Gastroesophageal sphincter (tissue), 4 donors: ENCODE measurements at regions not wholly inside any gene's neighbourhood (a gene's known extent, or its start where the extent isn't known, plus 50 kb on each side); places are given as distances from the start of the nearest gene placed in this dataset.

Source experiments
- ATAC-seq: fragments of 150-250 bp; one replicate; pipeline ENCODE4 v1.9.1; 2016; ENCODE audit warnings: mild to moderate bottlenecking, moderate library complexity
- H3K27ac ChIP-seq, 4 donors: fragments of 200-600 bp; sonication (generic) in 3 of 4; 1 replicate in 3 of 4; 2 replicates in 1 of 4; pipeline ENCODE4 v1.5.1; 2016 to 2019
- H3K27me3 ChIP-seq: fragments of 200-600 bp; sonication (generic); one replicate; pipeline ENCODE4 v1.5.1; 2019
- H3K36me3 ChIP-seq, 2 donors: fragments of 200-600 bp; sonication (generic); one replicate each; pipeline ENCODE4 v1.5.1; 2019; ENCODE audit warnings: control low read depth in 1 of 2
- H3K4me1 ChIP-seq, 3 donors: fragments of 200-600 bp; sonication (generic); 1 replicate in 2 of 3; 2 replicates in 1 of 3; pipeline ENCODE4 v1.5.1; 2016 to 2019; ENCODE audit warnings: control low read depth in 2 of 3
- H3K4me3 ChIP-seq, 2 donors: fragments of 200-600 bp; sonication (generic); one replicate each; pipeline ENCODE4 v1.5.1; 2019; ENCODE audit warnings: mild to moderate bottlenecking in 1 of 2, moderate library complexity in 1 of 2
- H3K9me3 ChIP-seq, 3 donors: fragments of 200-600 bp; sonication (generic); one replicate each; pipeline ENCODE4 v1.5.1; 2017 to 2019; ENCODE audit warnings: control low read depth in 2 of 3
- EP300 ChIP-seq: sonication (generic); formaldehyde crosslinking; IDR thresholded peaks from one replicate; pipeline ENCODE4 v1.6.1; 2017; ENCODE audit warnings: antibody characterized with exemption, mild to moderate bottlenecking
- POLR2A ChIP-seq, 2 donors: fragments of 450-650 bp; IDR thresholded peaks; one replicate each; pipeline ENCODE4 v1.6.1; 2017; ENCODE audit warnings: antibody characterized with exemption in 2 of 2, mild to moderate bottlenecking in 2 of 2, moderate library complexity in 1 of 2
- POLR2AphosphoS5 ChIP-seq: sonication (generic); formaldehyde crosslinking; IDR thresholded peaks from one replicate; pipeline ENCODE4 v1.6.1; 2017; ENCODE audit warnings: antibody characterized with exemption
- WGBS, 2 donors: methylation state at CpG; one replicate each; pipeline ENCODE4 v1.1.5; 2018; ENCODE audit warnings: low coverage in 1 of 2; 5-methylcytosine and 5-hydroxymethylcytosine counted together
- TF ChIP-seq, protein P1 (sequence below), 4 experiments: fragments of 200-600 bp in 2 of 4; fragments of 450-650 bp in 2 of 4; sonication (generic) in 1 of 4; IDR thresholded peaks; one replicate each; pipeline ENCODE4 v1.5.1; 2017 to 2019; ENCODE audit warnings: antibody characterized with exemption in 4 of 4, mild to moderate bottlenecking in 2 of 4, moderate library complexity in 2 of 4

DNA sequence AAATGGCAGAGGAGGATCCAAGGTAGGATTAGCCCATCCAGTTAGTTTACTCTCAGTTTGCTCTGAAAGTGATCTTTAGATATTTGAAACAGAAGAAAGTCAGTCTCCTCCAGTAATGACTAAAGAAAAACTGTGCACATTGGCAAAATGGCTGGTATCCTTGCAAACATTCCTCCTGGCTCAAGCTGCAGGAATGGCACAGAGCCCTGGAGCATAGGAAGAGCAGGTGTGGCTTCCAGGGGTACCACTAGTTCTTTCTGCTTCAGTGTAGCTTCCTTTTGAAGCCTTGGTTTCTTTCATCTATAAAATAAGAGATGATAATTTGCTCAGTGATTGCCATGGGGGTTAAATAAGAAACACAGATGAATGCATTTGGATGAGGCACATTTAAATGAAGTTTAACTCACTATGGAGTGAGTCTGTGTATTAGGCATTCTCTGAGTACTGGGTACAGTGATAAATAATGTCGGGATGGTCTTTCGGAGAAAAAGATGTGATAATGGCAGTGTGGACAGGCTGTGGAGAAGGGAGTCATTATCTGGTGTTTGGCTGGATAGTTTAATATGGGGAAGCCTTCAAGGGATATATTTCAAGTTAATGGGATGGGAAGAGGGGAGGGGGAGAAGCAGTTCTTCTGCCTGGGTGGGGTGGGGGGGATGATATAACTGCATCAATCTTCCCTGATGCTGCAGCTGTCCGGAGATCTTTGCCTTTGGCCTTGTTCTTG is 217.3 kb upstream of the KLF4 start:
- Histone ChIP-seq H3K9me3 (no peaks in the 10 kb centered on the region), H3K4me1 (no peaks in the 10 kb centered on the region), H3K27me3 (no peaks in the 10 kb centered on the region), H3K36me3 (no peaks in the 10 kb centered on the region), H3K27ac (no peak overlapping the region), H3K4me3 (no peak overlapping the region)
- ATAC-seq = no peak
- 52 to 83% methylated on average over 3 of the region's 3 CpGs for WGBS, 2 donors
- TF ChIP-seq EP300 (no peak), POLR2AphosphoS5 (no peak), POLR2A (IDR thresholded peaks at IDR 0.05) (no peak)
- TF ChIP-seq, protein P1, sequence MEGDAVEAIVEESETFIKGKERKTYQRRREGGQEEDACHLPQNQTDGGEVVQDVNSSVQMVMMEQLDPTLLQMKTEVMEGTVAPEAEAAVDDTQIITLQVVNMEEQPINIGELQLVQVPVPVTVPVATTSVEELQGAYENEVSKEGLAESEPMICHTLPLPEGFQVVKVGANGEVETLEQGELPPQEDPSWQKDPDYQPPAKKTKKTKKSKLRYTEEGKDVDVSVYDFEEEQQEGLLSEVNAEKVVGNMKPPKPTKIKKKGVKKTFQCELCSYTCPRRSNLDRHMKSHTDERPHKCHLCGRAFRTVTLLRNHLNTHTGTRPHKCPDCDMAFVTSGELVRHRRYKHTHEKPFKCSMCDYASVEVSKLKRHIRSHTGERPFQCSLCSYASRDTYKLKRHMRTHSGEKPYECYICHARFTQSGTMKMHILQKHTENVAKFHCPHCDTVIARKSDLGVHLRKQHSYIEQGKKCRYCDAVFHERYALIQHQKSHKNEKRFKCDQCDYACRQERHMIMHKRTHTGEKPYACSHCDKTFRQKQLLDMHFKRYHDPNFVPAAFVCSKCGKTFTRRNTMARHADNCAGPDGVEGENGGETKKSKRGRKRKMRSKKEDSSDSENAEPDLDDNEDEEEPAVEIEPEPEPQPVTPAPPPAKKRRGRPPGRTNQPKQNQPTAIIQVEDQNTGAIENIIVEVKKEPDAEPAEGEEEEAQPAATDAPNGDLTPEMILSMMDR (IDR thresholded peaks at IDR 0.05) = no peak

DNA sequence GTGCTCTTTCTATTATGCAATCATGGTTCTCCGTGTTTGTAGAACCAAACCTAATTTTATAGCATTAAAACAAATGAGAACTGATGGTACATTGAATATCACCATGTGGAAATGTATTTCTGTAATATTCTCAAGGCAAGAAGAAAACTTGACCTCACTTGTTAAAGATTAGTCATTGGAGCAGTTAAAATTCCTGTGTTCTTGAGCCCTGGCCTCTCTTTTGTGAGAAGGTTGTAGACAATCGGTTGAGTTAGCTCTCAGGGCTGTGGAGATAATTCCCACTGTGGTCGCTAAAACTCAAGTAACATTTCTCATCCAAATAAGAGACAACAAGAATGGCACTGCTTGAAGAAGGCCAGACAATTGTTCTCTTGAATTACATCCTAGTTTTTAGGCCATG is 216.0 kb upstream of the KLF4 start:
- ATAC-seq = no peak

DNA sequence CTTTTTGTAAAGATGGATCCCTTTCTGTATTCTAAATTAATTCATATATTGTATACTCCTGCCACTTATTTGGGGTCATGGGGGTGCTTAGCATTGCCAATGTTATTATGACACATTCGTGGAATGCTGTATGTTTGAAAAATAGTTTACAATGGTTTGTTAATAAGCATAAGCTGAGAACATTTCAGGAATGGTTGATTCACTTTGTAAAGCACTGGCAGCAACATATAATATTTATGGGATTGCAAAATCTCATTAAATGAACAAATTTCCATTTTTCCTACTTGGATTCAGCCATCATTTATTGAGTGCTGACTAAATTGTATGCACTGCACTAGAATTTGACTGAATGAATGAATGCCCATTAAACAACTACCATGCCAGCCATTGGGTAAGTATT is 215.2 kb upstream of the KLF4 start:
- Histone ChIP-seq H3K4me1 (no peaks in the 10 kb centered on the region), H3K9me3 (no peaks in the 10 kb centered on the region), H3K36me3 (no peaks in the 10 kb centered on the region), H3K27me3 (no peaks in the 10 kb centered on the region), H3K4me3 (no peak overlapping the region), H3K27ac (no peak overlapping the region)
- ATAC-seq = no peak
- TF ChIP-seq EP300 (no peak), POLR2A (IDR thresholded peaks at IDR 0.05) (no peak), POLR2AphosphoS5 (no peak)
- TF ChIP-seq, protein P1 (IDR thresholded peaks at IDR 0.05) = no peak
- 63 to 75% methylated on average over 1 of the region's 1 CpG for WGBS, 2 donors

More for the DNA sequence above, 216.0 kb upstream of the KLF4 start:
- H3K36me3 ChIP-seq = no peaks in the 10 kb centered on the region
- H3K27ac ChIP-seq = no peak overlapping the region
- no peak for TF ChIP-seq POLR2AphosphoS5
- no peak for TF ChIP-seq EP300
- TF ChIP-seq, protein P1 (IDR thresholded peaks at IDR 0.05) = no peak
- TF ChIP-seq POLR2A (IDR thresholded peaks at IDR 0.05) = no peak
- no peaks in the 10 kb centered on the region for H3K4me1 ChIP-seq
- no peaks in the 10 kb centered on the region for H3K27me3 ChIP-seq
- H3K9me3 ChIP-seq = no peaks in the 10 kb centered on the region
- WGBS, 2 donors = 85 to 86% methylated on average over 3 of the region's 3 CpGs
- H3K4me3 ChIP-seq = no peak overlapping the region

DNA sequence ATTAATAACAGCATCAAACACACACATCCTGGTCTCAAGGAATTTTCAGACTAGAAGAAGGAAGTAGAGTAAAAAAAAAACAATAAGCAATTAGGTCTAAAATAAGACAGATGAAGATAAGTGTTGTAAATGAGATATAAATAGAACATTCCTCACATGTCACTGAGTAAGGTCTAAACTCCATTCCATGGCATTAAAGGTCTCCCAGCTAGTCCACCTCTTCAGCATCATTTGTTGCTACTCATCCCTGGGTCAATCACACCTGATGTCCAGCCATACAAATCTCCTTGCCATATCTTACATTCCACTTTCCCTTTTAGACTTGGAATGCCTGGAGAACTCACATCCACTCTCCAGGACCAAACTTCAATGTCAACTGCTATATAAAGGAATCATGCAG is 214.1 kb upstream of the KLF4 start:
- Histone ChIP-seq H3K36me3 (no peaks in the 10 kb centered on the region), H3K4me3 (no peak overlapping the region), H3K4me1 (no peaks in the 10 kb centered on the region), H3K27ac (no peak overlapping the region), H3K9me3 (no peaks in the 10 kb centered on the region), H3K27me3 (no peaks in the 10 kb centered on the region)
- no peak for ATAC-seq
- TF ChIP-seq POLR2A (IDR thresholded peaks at IDR 0.05) (no peak), EP300 (no peak), POLR2AphosphoS5 (no peak)
- TF ChIP-seq, protein P1 (IDR thresholded peaks at IDR 0.05) = no peak

DNA sequence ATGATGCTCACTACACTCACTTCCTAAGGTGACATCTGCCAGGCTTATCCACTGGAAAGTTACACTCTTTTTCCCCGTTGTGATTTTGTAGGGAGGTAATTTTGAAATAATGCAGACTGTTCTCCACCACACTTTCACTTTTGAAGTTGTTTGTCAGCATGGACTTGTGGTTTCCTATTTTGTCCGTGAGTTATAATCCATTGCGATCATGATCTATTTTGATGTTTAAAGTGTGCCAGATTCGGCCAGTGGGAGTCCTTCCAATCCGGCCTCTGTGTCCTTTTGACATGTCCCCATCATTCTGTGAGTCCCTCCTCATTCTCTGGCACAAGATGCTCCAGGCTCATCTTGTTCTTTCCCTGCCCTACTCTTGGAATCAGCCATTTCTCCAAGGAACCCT is 211.3 kb upstream of the KLF4 start:
- TF ChIP-seq POLR2AphosphoS5 (no peak), EP300 (no peak), POLR2A (IDR thresholded peaks at IDR 0.05) (no peak)
- TF ChIP-seq, protein P1 (IDR thresholded peaks at IDR 0.05) = no peak
- Histone ChIP-seq H3K36me3 (no peaks in the 10 kb centered on the region), H3K27ac (no peak overlapping the region), H3K4me1 (no peaks in the 10 kb centered on the region), H3K9me3 (no peaks in the 10 kb centered on the region), H3K27me3 (no peaks in the 10 kb centered on the region), H3K4me3 (no peak overlapping the region)
- whole genome bisulfite sequencing, 2 donors = 43 to 53% methylated on average over 2 to 5 of the region's 5 CpGs
- no peak for ATAC-seq
